Activated T-helper 2 cell treated with anti-CD3 and anti-CD28 coated beads, Interferon-gamma antibody, Interleukin-2, Interleukin-4, amounts not matched to agents 10 μg/mL and 5 μg/mL and 100 μg/mL, durations not matched to agents 14 hours and 24 hours and 36 hours (primary cell): ENCODE measurements at regions not wholly inside any gene's neighbourhood (a gene's known extent, or its start where the extent isn't known, plus 50 kb on each side); places are given as distances from the start of the nearest gene placed in this dataset.
"Not testable (repeated sequence)": the region's sequence is repeated elsewhere in the genome, so short reads cannot be mapped to it uniquely, and the experiment has no call there.

Experiments
- DNase-seq: peaks from one replicate; pipeline ENCODE4 v3.0.0; 2021; ENCODE audit warnings: low spot score
- H3K27ac Mint-ChIP-seq: one replicate; pipeline ENCODE4 v1.8.0; 2021; ENCODE audit warnings: mixed read lengths
- H3K27me3 Mint-ChIP-seq: one replicate; pipeline ENCODE4 v1.8.0; 2021; ENCODE audit warnings: low read depth, mixed read lengths
- H3K36me3 Mint-ChIP-seq: one replicate; pipeline ENCODE4 v1.8.0; 2021; ENCODE audit warnings: low read depth, mixed read lengths
- H3K4me1 Mint-ChIP-seq: one replicate; pipeline ENCODE4 v1.8.0; 2021; ENCODE audit warnings: low read depth, mixed read lengths
- H3K4me3 Mint-ChIP-seq: one replicate; pipeline ENCODE4 v1.8.0; 2021; ENCODE audit warnings: low read depth, mild to moderate bottlenecking, moderate library complexity, mixed read lengths
- H3K9me3 Mint-ChIP-seq: one replicate; pipeline ENCODE4 v1.8.0; 2021; ENCODE audit warnings: mixed read lengths
- intact Hi-C: fragments of 100-400 bp; cut with micrococcal nuclease; formaldehyde crosslinking; loops from one replicate; pipeline ENCODE4 v1.15.1; 2023

GRCh38 chr1:109857702-109858101 is 52.9 kb upstream of the CSF1 start:
- peaks cover 15% of the 10 kb centered on the region for H3K36me3 Mint-ChIP-seq
- H3K4me1 Mint-ChIP-seq, H3K27ac Mint-ChIP-seq, DNase-seq, H3K4me3 Mint-ChIP-seq, H3K27me3 Mint-ChIP-seq, intact Hi-C loops: not testable (repeated sequence)
- H3K9me3 Mint-ChIP-seq, result peaks cover 20% of the 10 kb centered on the region

- intact Hi-C loops, H3K4me1 Mint-ChIP-seq, H3K36me3 Mint-ChIP-seq, H3K27me3 Mint-ChIP-seq, DNase-seq, H3K4me3 Mint-ChIP-seq, H3K27ac Mint-ChIP-seq: not testable (repeated sequence)
- H3K9me3 Mint-ChIP-seq, result peaks cover 16% of the 10 kb centered on the region
These were observed 54.7 kb upstream of the CSF1 start for GRCh38 chr1:109855986-109856385.

- H3K4me3 Mint-ChIP-seq, DNase-seq, H3K36me3 Mint-ChIP-seq, H3K27me3 Mint-ChIP-seq, H3K9me3 Mint-ChIP-seq, H3K27ac Mint-ChIP-seq, intact Hi-C loops: not testable (repeated sequence)
- H3K4me1 Mint-ChIP-seq, result peaks cover 12% of the 10 kb centered on the region
These were observed 56.7 kb upstream of the CSF1 start for GRCh38 chr1:109853972-109854371.

- DNase-seq, H3K27ac Mint-ChIP-seq, H3K4me3 Mint-ChIP-seq, intact Hi-C loops, H3K9me3 Mint-ChIP-seq, H3K27me3 Mint-ChIP-seq, H3K36me3 Mint-ChIP-seq: not testable (repeated sequence)
- H3K4me1 Mint-ChIP-seq, result peaks cover 12% of the 10 kb centered on the region
These were observed 58.2 kb upstream of the CSF1 start for GRCh38 chr1:109852221-109853015.

- Mint-ChIP-seq H3K27ac (no peak overlapping the region), H3K4me3 (no peak overlapping the region), H3K36me3 (no peaks in the 10 kb centered on the region), H3K9me3 (no peaks in the 10 kb centered on the region), H3K4me1 (peaks cover 12% of the 10 kb centered on the region), H3K27me3 (no peaks in the 10 kb centered on the region)
- intact Hi-C loops, result no loop called here
- no peak for DNase-seq
These were observed 59.8 kb upstream of the CSF1 start for GRCh38 chr1:109850827-109851226.

GRCh38 chr1:109850194-109850593 is 60.5 kb upstream of the CSF1 start:
- H3K9me3 Mint-ChIP-seq, result no peaks in the 10 kb centered on the region
- H3K27ac Mint-ChIP-seq, result no peak overlapping the region
- H3K4me1 Mint-ChIP-seq, result peaks cover 12% of the 10 kb centered on the region
- intact Hi-C loops, result no loop called here
- H3K4me3 Mint-ChIP-seq, result no peak overlapping the region
- no peak for DNase-seq
- no peaks in the 10 kb centered on the region for H3K27me3 Mint-ChIP-seq
- no peaks in the 10 kb centered on the region for H3K36me3 Mint-ChIP-seq

GRCh38 chr1:109849655-109850054 is 61.0 kb upstream of the CSF1 start:
- H3K27ac Mint-ChIP-seq, result no peak overlapping the region
- H3K27me3 Mint-ChIP-seq, result no peaks in the 10 kb centered on the region
- no peaks in the 10 kb centered on the region for H3K36me3 Mint-ChIP-seq
- peaks cover 12% of the 10 kb centered on the region for H3K4me1 Mint-ChIP-seq
- H3K4me3 Mint-ChIP-seq, result no peak overlapping the region
- peaks cover under 1% of the 10 kb centered on the region for H3K9me3 Mint-ChIP-seq
- DNase-seq, result no peak
- intact Hi-C loops, result no loop called here

- no peaks in the 10 kb centered on the region for H3K36me3 Mint-ChIP-seq
- intact Hi-C loops, result no loop called here
- DNase-seq, result no peak
- H3K27me3 Mint-ChIP-seq, result no peaks in the 10 kb centered on the region
- peaks cover 15% of the 10 kb centered on the region for H3K4me1 Mint-ChIP-seq
- H3K4me3 Mint-ChIP-seq, result no peak overlapping the region
- H3K9me3 Mint-ChIP-seq, result peaks cover 4% of the 10 kb centered on the region
- H3K27ac Mint-ChIP-seq, result no peak overlapping the region
These were observed 63.4 kb upstream of the CSF1 start for GRCh38 chr1:109847251-109847650.

- intact Hi-C loops, result no loop called here
- Mint-ChIP-seq H3K4me3 (no peak overlapping the region), H3K4me1 (peaks cover 14% of the 10 kb centered on the region), H3K36me3 (no peaks in the 10 kb centered on the region), H3K27me3 (no peaks in the 10 kb centered on the region), H3K9me3 (peaks cover 4% of the 10 kb centered on the region), H3K27ac (no peak overlapping the region)
- DNase-seq, result no peak
These were observed 63.8 kb upstream of the CSF1 start for GRCh38 chr1:109846846-109847245.

- Mint-ChIP-seq H3K4me3 (no peak overlapping the region), H3K27me3 (no peaks in the 10 kb centered on the region), H3K9me3 (peaks cover 4% of the 10 kb centered on the region), H3K27ac (no peak overlapping the region), H3K4me1 (peaks cover 13% of the 10 kb centered on the region), H3K36me3 (no peaks in the 10 kb centered on the region)
- intact Hi-C loops, result no loop called here
- no peak for DNase-seq
These were observed 64.5 kb upstream of the CSF1 start for GRCh38 chr1:109846162-109846561.

GRCh38 chr1:109845658-109846057 is 65.0 kb upstream of the CSF1 start:
- peaks cover 6% of the 10 kb centered on the region for H3K9me3 Mint-ChIP-seq
- peaks cover 4% of the 10 kb centered on the region for H3K36me3 Mint-ChIP-seq
- intact Hi-C loops, result no loop called here
- H3K4me3 Mint-ChIP-seq, result no peak overlapping the region
- DNase-seq, result no peak
- no peak overlapping the region for H3K27ac Mint-ChIP-seq
- peaks cover 7% of the 10 kb centered on the region for H3K4me1 Mint-ChIP-seq
- no peaks in the 10 kb centered on the region for H3K27me3 Mint-ChIP-seq

- intact Hi-C loops, result no loop called here
- Mint-ChIP-seq H3K27ac (no peak overlapping the region), H3K27me3 (no peaks in the 10 kb centered on the region), H3K4me1 (peaks cover 3% of the 10 kb centered on the region), H3K9me3 (peaks cover 12% of the 10 kb centered on the region), H3K4me3 (no peak overlapping the region), H3K36me3 (peaks cover 5% of the 10 kb centered on the region)
- DNase-seq, result no peak
These were observed 66.0 kb upstream of the CSF1 start for GRCh38 chr1:109844609-109845008.

GRCh38 chr1:109840011-109840629 is 70.5 kb upstream of the CSF1 start:
- H3K27ac Mint-ChIP-seq, result no peak overlapping the region
- H3K4me3 Mint-ChIP-seq, result no peak overlapping the region
- H3K4me1 Mint-ChIP-seq, result peaks cover 10% of the 10 kb centered on the region
- intact Hi-C loops, result no loop called here
- H3K9me3 Mint-ChIP-seq, result peaks cover 35% of the 10 kb centered on the region
- no peak for DNase-seq
- H3K36me3 Mint-ChIP-seq, result peaks cover 21% of the 10 kb centered on the region
- H3K27me3 Mint-ChIP-seq, result no peaks in the 10 kb centered on the region
